ENCODE measurements at regions not wholly inside any gene's neighbourhood (a gene's known extent, or its start where the extent isn't known, plus 50 kb on each side); places are given as distances from the start of the nearest gene placed in this dataset.

DNA sequence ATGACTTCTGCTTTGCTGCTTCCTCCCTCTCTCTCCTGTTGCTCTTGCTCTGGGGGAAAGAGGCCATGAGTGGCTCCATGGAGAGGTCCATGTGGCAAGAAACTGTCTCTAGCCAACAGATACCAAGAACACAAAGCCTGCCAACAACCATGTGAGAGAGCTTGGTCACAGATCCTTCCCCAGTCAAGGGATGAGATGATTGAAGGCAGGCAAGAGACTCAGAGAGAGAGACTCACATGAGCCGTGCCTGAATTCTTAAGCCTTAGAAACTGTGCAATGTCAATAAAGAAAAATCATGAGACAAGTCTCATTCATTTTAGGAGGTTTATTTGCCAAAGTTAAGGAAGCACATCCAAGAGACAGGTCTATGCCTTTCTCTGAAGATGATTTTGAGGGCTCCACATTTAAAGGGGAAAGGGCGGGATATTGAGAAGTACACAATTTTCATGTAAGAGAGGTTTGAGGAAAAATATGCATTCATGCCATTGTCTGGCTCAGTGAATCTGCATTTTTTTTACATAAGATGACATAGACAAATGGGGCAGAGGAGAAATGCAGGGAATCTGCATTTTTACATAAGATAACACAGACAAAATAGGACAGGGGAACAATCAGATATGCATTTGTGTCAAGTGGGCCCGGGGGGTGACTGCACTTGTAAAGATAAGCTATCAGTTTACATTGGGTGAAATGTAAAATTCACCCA lies 59.5 kb upstream of the SUCLG2 start:
- TF ChIP-seq, protein P1, sequence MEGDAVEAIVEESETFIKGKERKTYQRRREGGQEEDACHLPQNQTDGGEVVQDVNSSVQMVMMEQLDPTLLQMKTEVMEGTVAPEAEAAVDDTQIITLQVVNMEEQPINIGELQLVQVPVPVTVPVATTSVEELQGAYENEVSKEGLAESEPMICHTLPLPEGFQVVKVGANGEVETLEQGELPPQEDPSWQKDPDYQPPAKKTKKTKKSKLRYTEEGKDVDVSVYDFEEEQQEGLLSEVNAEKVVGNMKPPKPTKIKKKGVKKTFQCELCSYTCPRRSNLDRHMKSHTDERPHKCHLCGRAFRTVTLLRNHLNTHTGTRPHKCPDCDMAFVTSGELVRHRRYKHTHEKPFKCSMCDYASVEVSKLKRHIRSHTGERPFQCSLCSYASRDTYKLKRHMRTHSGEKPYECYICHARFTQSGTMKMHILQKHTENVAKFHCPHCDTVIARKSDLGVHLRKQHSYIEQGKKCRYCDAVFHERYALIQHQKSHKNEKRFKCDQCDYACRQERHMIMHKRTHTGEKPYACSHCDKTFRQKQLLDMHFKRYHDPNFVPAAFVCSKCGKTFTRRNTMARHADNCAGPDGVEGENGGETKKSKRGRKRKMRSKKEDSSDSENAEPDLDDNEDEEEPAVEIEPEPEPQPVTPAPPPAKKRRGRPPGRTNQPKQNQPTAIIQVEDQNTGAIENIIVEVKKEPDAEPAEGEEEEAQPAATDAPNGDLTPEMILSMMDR (IDR thresholded peaks at IDR 0.05), result no peak
- TF ChIP-seq POLR2A (IDR thresholded peaks at IDR 0.05) (no peak), EP300 (IDR thresholded peaks at IDR 0.05) (no peak)
